Small intestine (tissue), 7 donors: ENCODE measurements at regions not wholly inside any gene's neighbourhood (a gene's known extent, or its start where the extent isn't known, plus 50 kb on each side); places are given as distances from the start of the nearest gene placed in this dataset.

ENCODE experiments used
- DNase-seq, 2 donors: peaks; one replicate each; pipeline versions ENCODE4 v3.0.0 to v3.0.0-alpha.2; 2013
- FAIRE-seq: peaks from 2 replicates; lab custom pipeline; 2012; peaks lifted over from hg19 to GRCh38; lab: Jason Lieb, UNC
- H3K27ac ChIP-seq, 3 donors: one replicate each; pipeline ENCODE4 v1.5.1; 2013; ENCODE audit warnings: low read length in 2 of 3, mild to moderate bottlenecking in 2 of 3, control low read depth in 1 of 3, inconsistent platforms in 1 of 3, low read depth in 1 of 3, moderate library complexity in 1 of 3
- H3K27me3 ChIP-seq, 3 donors: one replicate each; pipeline ENCODE4 v1.6.1; 2013; ENCODE audit warnings: low read length in 3 of 3, inconsistent platforms in 1 of 3; ENCODE audit not compliant: control insufficient read depth in 3 of 3, insufficient read depth in 3 of 3
- H3K36me3 ChIP-seq, 3 donors: one replicate each; pipeline ENCODE4 v1.6.1; 2013; ENCODE audit warnings: low read length in 3 of 3, inconsistent platforms in 1 of 3, low read depth in 1 of 3, mild to moderate bottlenecking in 1 of 3, moderate library complexity in 1 of 3; ENCODE audit not compliant: control insufficient read depth in 3 of 3, insufficient read depth in 2 of 3
- H3K4me1 ChIP-seq, 3 donors: one replicate each; pipeline ENCODE4 v1.6.1; 2013; ENCODE audit warnings: low read length in 2 of 3, inconsistent platforms in 1 of 3, low read depth in 1 of 3, mild to moderate bottlenecking in 1 of 3, moderate library complexity in 1 of 3; ENCODE audit not compliant: control insufficient read depth in 3 of 3, insufficient read depth in 2 of 3
- H3K4me3 ChIP-seq, 3 donors: one replicate each; pipeline ENCODE4 v1.5.1; 2013; ENCODE audit warnings: low read length in 3 of 3, control low read depth in 1 of 3, inconsistent platforms in 1 of 3, low read depth in 1 of 3, mild to moderate bottlenecking in 1 of 3, moderate library complexity in 1 of 3
- H3K9me3 ChIP-seq, 2 donors: one replicate each; pipeline ENCODE4 v1.6.1; 2013; ENCODE audit warnings: low read depth in 1 of 2, low read length in 1 of 2; ENCODE audit not compliant: control insufficient read depth in 2 of 2, insufficient read depth in 1 of 2
- WGBS, 3 donors: extraction: QIAGEN DNeasy Blood & Tissue Kit; methylation state at CpG; one replicate each; pipeline ENCODE4 v1.1.7; 2013; 5-methylcytosine and 5-hydroxymethylcytosine counted together
- donor health status: healthy with polysubstance abuse.
- donor health status: control.
- donor health status: control.
- donor health status: Bipolar disorder and iron deficiency.
- donor health status: healthy.

- Histone ChIP-seq H3K4me3 (no peak overlapping the region), H3K4me1 (peaks cover 0 to 15% (median 0%) of the 10 kb centered on the region in 3 donors), H3K27ac (no peak overlapping the region), H3K9me3 (no peaks in the 10 kb centered on the region), H3K36me3 (no peaks in the 10 kb centered on the region), H3K27me3 (no peaks in the 10 kb centered on the region)
- WGBS, 3 donors, result 89 to 93% (median 90%) methylated on average over 9 of the region's 9 CpGs
- no peak for DNase-seq
- FAIRE-seq, result no peak
These were observed 464.6 kb upstream of the HS6ST1 start for GRCh38 chr2:128783193-128783671.

DNA sequence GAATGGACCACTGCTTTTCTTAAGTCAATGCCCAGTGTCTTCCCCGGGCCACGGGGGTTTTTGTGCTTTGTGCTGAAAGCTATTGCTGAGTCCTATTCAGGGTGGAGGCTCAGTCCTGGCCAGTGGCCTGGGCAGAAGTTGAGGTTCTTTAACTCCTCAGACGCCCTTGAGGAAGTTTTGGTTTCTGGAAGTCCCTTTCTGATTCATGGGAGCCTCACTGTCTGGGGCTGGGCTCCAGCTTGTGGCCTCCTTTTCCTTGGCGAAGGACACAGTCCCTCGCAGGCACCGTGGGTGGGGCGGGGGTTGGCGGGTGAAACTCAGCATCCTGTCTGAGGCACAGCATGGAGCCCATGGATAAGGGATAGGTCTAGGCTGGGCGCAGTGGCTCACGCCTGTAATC, 465.2 kb upstream of the HS6ST1 start:
- FAIRE-seq (no peak), DNase-seq (no peak)
- WGBS, 3 donors, result 74 to 82% (median 78%) methylated on average over 9 to 10 of the region's 10 CpGs
- Histone ChIP-seq H3K4me3 (no peak overlapping the region), H3K4me1 (peaks cover 0 to 13% (median 0%) of the 10 kb centered on the region in 3 donors), H3K27me3 (no peaks in the 10 kb centered on the region), H3K27ac (no peak overlapping the region), H3K36me3 (no peaks in the 10 kb centered on the region), H3K9me3 (no peaks in the 10 kb centered on the region)

DNA sequence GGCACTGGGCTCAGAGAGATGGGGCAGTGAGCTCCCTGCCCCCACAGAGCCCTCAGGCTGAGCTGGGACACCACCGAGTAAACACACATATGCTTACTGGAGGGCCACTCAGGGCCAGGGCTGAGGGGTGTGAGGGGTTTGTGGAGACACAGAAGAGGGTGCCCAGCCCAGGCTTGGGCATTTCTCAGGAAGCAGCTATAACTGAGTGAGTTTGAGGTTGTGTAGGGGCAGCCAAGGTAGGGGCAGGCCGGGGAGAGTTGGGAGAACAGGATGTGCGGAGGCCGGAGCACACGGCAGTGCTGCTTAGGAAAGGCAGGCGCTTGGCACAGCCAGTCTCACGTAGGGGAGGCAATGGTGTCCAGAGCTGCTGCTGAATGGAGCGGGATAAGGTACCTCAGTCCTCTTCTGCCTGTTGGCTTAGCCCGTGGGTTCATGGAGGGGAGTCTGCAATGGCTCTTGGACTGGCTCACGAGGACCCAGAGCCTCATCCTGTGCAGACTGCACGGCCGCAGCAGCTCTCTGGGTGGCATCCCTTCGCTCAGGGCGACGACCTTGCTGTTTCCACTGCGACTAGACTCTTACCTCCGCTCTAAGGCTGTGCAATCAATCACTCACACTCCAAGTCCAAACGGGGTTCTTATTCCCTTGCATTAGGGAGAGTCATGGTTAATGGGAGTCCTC, 466.1 kb upstream of the HS6ST1 start:
- no peaks in the 10 kb centered on the region for H3K9me3 ChIP-seq
- H3K4me1 ChIP-seq, result peaks cover 0 to 13% (median 0%) of the 10 kb centered on the region in 3 donors
- H3K36me3 ChIP-seq, result no peaks in the 10 kb centered on the region
- DNase-seq, result no peak
- no peak for FAIRE-seq
- whole genome bisulfite sequencing, 3 donors, result 85 to 86% (median 85%) methylated on average over 18 of the region's 18 CpGs
- no peak overlapping the region for H3K27ac ChIP-seq
- no peak overlapping the region for H3K4me3 ChIP-seq
- H3K27me3 ChIP-seq, result no peaks in the 10 kb centered on the region

- H3K9me3 ChIP-seq, result no peaks in the 10 kb centered on the region
- H3K4me3 ChIP-seq, result no peak overlapping the region
- FAIRE-seq (no peak), DNase-seq (no peak)
- no peak overlapping the region for H3K27ac ChIP-seq
- no peaks in the 10 kb centered on the region for H3K27me3 ChIP-seq
- 86 to 92% (median 87%) methylated on average over 6 of the region's 6 CpGs for WGBS, 3 donors
- H3K36me3 ChIP-seq, result no peaks in the 10 kb centered on the region
- peaks cover 0 to 11% (median 0%) of the 10 kb centered on the region in 3 donors for H3K4me1 ChIP-seq
These were observed 467.6 kb upstream of the HS6ST1 start for GRCh38 chr2:128786316-128786715.

GRCh38 chr2:128786741-128787478, 468.2 kb upstream of the HS6ST1 start:
- DNase-seq (no peak), FAIRE-seq (no peak)
- WGBS, 3 donors, result 68 to 78% (median 77%) methylated on average over 8 to 9 of the region's 9 CpGs
- Histone ChIP-seq H3K36me3 (no peaks in the 10 kb centered on the region), H3K27ac (no peak overlapping the region), H3K4me1 (peaks cover 0 to 11% (median 0%) of the 10 kb centered on the region in 3 donors), H3K27me3 (no peaks in the 10 kb centered on the region), H3K4me3 (no peak overlapping the region), H3K9me3 (no peaks in the 10 kb centered on the region)

GRCh38 chr2:128787616-128788015, 468.9 kb upstream of the HS6ST1 start:
- DNase-seq (no peak), FAIRE-seq (no peak)
- H3K27me3 ChIP-seq, result no peaks in the 10 kb centered on the region
- H3K36me3 ChIP-seq, result no peaks in the 10 kb centered on the region
- peaks cover 0 to 5% (median 0%) of the 10 kb centered on the region in 3 donors for H3K4me1 ChIP-seq
- 88 to 93% (median 89%) methylated on average over 14 of the region's 14 CpGs for WGBS, 3 donors
- no peak overlapping the region for H3K27ac ChIP-seq
- no peak overlapping the region for H3K4me3 ChIP-seq
- H3K9me3 ChIP-seq, result no peaks in the 10 kb centered on the region

DNA sequence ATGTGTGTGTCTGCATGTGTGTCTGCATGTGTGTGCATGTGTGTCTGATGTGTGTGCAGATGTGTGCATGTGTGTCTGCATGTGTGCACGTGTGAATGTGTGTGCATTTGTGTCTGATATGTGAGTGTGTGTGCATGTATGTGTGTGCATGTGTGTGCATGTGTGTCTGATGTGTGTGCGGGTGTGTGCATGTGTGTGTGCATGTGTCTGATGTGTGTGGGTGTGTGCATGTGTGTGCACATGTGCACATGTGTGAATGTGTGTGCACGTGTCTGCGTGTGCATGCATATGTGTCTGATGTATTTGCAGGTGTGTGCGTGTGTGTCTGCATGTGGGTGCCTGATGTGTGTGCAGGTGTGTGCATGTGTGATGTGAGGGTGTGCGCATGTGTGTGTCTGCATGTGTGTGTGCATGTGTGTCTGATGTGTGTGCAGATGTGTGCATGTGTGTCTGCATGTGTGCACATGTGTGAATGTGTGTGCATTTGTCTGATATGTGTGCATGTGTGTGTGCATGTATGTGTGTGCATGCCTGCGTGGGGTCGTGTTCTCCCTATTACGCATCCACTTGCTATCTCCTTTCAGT, 470.1 kb upstream of the HS6ST1 start:
- H3K4me1 ChIP-seq, result no peaks in the 10 kb centered on the region
- H3K36me3 ChIP-seq, result no peaks in the 10 kb centered on the region
- H3K4me3 ChIP-seq, result no peak overlapping the region
- FAIRE-seq (no peak), DNase-seq (no peak)
- H3K9me3 ChIP-seq, result no peaks in the 10 kb centered on the region
- H3K27me3 ChIP-seq, result no peaks in the 10 kb centered on the region
- 78 to 79% (median 79%) methylated on average over 9 of the region's 9 CpGs for WGBS, 3 donors
- no peak overlapping the region for H3K27ac ChIP-seq

GRCh38 chr2:128789221-128789620, 470.6 kb upstream of the HS6ST1 start:
- FAIRE-seq (no peak), DNase-seq (no peak)
- no peaks in the 10 kb centered on the region for H3K27me3 ChIP-seq
- no peak overlapping the region for H3K4me3 ChIP-seq
- H3K36me3 ChIP-seq, result no peaks in the 10 kb centered on the region
- H3K27ac ChIP-seq, result no peak overlapping the region
- 68 to 80% (median 72%) methylated on average over 6 of the region's 6 CpGs for WGBS, 3 donors
- no peaks in the 10 kb centered on the region for H3K9me3 ChIP-seq
- no peaks in the 10 kb centered on the region for H3K4me1 ChIP-seq
